ENCODE measurements at regions not wholly inside any gene's neighbourhood (a gene's known extent, or its start where the extent isn't known, plus 50 kb on each side); places are given as distances from the start of the nearest gene placed in this dataset.

DNA sequence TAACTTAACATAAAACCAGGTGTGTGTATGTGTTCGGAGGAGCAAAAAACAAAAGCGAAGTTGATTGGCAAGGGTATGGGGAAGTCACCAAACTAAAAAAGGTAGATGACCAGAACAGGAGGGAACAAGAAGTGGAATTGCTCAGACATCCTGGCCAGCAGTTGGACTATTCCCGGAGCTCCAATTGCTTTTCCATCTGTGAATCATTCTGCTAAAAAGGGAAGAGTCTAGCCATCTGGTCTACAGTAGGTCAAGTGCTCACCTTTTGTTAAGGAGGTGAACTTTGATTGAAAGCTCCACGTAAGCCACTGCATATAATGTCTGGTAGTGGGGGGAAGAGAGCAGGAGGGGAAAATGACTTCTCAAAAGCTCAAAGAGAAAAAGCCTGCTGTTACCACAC lies 50.0 kb upstream of the BET1 start:
- peaks cover 2% of the 10 kb centered on the region for H3K9me3 Mint-ChIP-seq
- peaks cover 62% of the 10 kb centered on the region for H3K4me1 Mint-ChIP-seq
- no peaks in the 10 kb centered on the region for H3K36me3 Mint-ChIP-seq (ENCODE audit: low read depth)
- intact Hi-C loops (cut with micrococcal nuclease), result loop anchor here (5.0 kb wide), 1 partner anchor 108 kb away; no protein-coding TSS in a partner anchor
- no peak for TF ChIP-seq CTCF (IDR thresholded peaks at IDR 0.05)
- no peaks in the 10 kb centered on the region for H3K27me3 Mint-ChIP-seq
- ChIA-PET POLR2A (interaction anchor here (1.1 kb wide), 1 partner anchor 14 kb away, joined by 3 read pairs; no protein-coding TSS in a partner anchor), CTCF (interaction anchor here (0.6 kb wide), 1 partner anchor 165 kb away, joined by 3 read pairs; no protein-coding TSS in a partner anchor)
- peak overlapping the region; percentile 10 for H3K27ac Mint-ChIP-seq
- ATAC-seq (ENCODE audit: low read depth), result no peak
- no peak overlapping the region for H3K4me3 Mint-ChIP-seq
- DNase-seq, result no peak

- Mint-ChIP-seq H3K4me1 (peaks cover 50% of the 10 kb centered on the region), H3K27ac (no peak overlapping the region), H3K27me3 (no peaks in the 10 kb centered on the region), H3K36me3 (ENCODE audit: low read depth) (no peaks in the 10 kb centered on the region), H3K4me3 (no peak overlapping the region), H3K9me3 (peaks cover 2% of the 10 kb centered on the region)
- TF ChIP-seq CTCF (IDR thresholded peaks at IDR 0.05), result no peak
- CTCF ChIA-PET, result no interaction called here
- ATAC-seq (ENCODE audit: low read depth), result no peak
- POLR2A ChIA-PET, result interaction anchor here (2.4 kb wide), 1 partner anchor 12 kb away, joined by 9 read pairs; no protein-coding TSS in a partner anchor
- no peak for DNase-seq
- intact Hi-C loops (cut with micrococcal nuclease), result no loop called here
Observed at GRCh38 chr7:94055963-94056362, 51.8 kb upstream of the BET1 start.

GRCh38 chr7:94056796-94057207 lies 52.6 kb upstream of the BET1 start:
- Mint-ChIP-seq H3K27ac (no peak overlapping the region), H3K4me1 (peaks cover 50% of the 10 kb centered on the region), H3K36me3 (ENCODE audit: low read depth) (no peaks in the 10 kb centered on the region), H3K27me3 (no peaks in the 10 kb centered on the region), H3K9me3 (peaks cover 2% of the 10 kb centered on the region), H3K4me3 (no peak overlapping the region)
- DNase-seq (no peak), ATAC-seq (ENCODE audit: low read depth) (no peak)
- no peak for TF ChIP-seq CTCF (IDR thresholded peaks at IDR 0.05)
- CTCF ChIA-PET, result interaction anchor here (0.8 kb wide), 1 partner anchor 34 kb away, joined by 3 read pairs; no protein-coding TSS in a partner anchor
- POLR2A ChIA-PET, result interaction anchor here (1.0 to 2.4 kb wide), 2 partner anchors 11 to 31 kb away, joined by 4 to 9 read pairs; no protein-coding TSS in a partner anchor
- intact Hi-C loops (cut with micrococcal nuclease), result no loop called here

DNA sequence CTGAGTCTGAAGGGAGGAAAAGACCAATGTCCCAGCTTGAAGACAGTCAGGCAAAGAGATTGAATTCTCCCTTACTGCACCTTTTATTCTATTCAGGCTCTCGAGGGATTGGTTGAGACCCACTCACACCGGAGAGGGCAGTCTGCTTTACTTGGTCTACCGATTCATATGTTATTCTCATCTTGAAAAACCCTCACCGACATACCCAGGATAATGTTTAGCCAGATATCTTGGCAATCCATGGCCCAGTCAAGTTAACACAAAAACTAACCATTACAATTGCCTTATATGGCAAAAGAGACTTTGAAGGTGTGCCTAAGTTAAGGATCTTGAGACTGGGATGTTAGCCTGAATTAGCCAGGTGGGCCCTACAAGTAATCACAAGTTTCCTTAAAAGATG lies 53.8 kb upstream of the BET1 start:
- Mint-ChIP-seq H3K27me3 (no peaks in the 10 kb centered on the region), H3K4me3 (no peak overlapping the region), H3K9me3 (peaks cover 2% of the 10 kb centered on the region), H3K27ac (no peak overlapping the region), H3K4me1 (peaks cover 47% of the 10 kb centered on the region), H3K36me3 (ENCODE audit: low read depth) (no peaks in the 10 kb centered on the region)
- intact Hi-C loops (cut with micrococcal nuclease), result no loop called here
- no peak for TF ChIP-seq CTCF (IDR thresholded peaks at IDR 0.05)
- CTCF ChIA-PET, result no interaction called here
- no peak for DNase-seq
- POLR2A ChIA-PET, result interaction anchor here (2.4 kb wide), 1 partner anchor 10 kb away, joined by 9 read pairs; no protein-coding TSS in a partner anchor
- ATAC-seq (ENCODE audit: low read depth), result no peak

DNA sequence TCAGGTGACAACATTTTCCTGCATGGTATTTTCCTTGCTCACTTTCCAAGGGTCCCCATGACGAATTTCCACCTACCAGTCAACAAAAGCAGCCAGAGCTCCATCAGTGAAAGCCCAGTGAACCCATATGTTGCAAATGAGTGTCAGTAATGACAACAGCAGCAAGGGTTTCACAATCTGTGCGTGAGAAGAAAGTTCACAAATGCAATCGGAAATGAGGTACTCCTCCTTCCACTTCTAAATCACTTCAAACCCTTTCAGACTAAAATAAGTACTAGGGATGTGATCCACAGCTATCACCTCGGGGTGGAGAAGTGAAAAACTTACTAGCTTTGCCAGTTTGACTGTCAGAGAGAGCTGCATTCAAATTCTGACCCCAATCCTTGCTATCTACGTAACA lies 55.6 kb upstream of the BET1 start:
- no peak overlapping the region for H3K27ac Mint-ChIP-seq
- no peak overlapping the region for H3K4me3 Mint-ChIP-seq
- ATAC-seq (ENCODE audit: low read depth), result peak; percentile 34
- H3K27me3 Mint-ChIP-seq, result no peaks in the 10 kb centered on the region
- CTCF ChIA-PET, result no interaction called here
- H3K9me3 Mint-ChIP-seq, result peaks cover 2% of the 10 kb centered on the region
- POLR2A ChIA-PET, result no interaction called here
- intact Hi-C loops (cut with micrococcal nuclease), result no loop called here
- DNase-seq, result no peak
- TF ChIP-seq CTCF (IDR thresholded peaks at IDR 0.05), result no peak
- peaks cover 32% of the 10 kb centered on the region for H3K4me1 Mint-ChIP-seq
- H3K36me3 Mint-ChIP-seq (ENCODE audit: low read depth), result no peaks in the 10 kb centered on the region
